Endodermal cell (in vitro differentiated cells): ENCODE measurements at regions not wholly inside any gene's neighbourhood (a gene's known extent, or its start where the extent isn't known, plus 50 kb on each side); places are given as distances from the start of the nearest gene placed in this dataset.

Source experiments
- DNase-seq: peaks from one replicate; pipeline ENCODE4 v3.0.0-alpha.2; 2017
- H3K27ac ChIP-seq: 2 replicates; pipeline ENCODE4 v1.5.1; 2013; ENCODE audit warnings: mild to moderate bottlenecking, low read depth, low read length, moderate library complexity
- H3K27me3 ChIP-seq: 2 replicates; pipeline ENCODE4 v1.6.1; 2013; ENCODE audit warnings: mild to moderate bottlenecking, low read length, moderate library complexity; ENCODE audit not compliant: insufficient read depth, control insufficient read depth, poor library complexity, severe bottlenecking
- H3K36me3 ChIP-seq: 2 replicates; pipeline ENCODE4 v1.7.0; 2013; ENCODE audit warnings: mild to moderate bottlenecking, low read length, moderate library complexity; ENCODE audit not compliant: control insufficient read depth, insufficient read depth
- H3K4me1 ChIP-seq: one replicate; pipeline ENCODE4 v1.7.0; 2013; ENCODE audit warnings: low read length; ENCODE audit not compliant: control insufficient read depth, insufficient read depth
- H3K4me3 ChIP-seq: 2 replicates; pipeline ENCODE4 v1.5.1; 2013; ENCODE audit warnings: mild to moderate bottlenecking, low read length, moderate library complexity
- H3K9ac ChIP-seq: 2 replicates; pipeline ENCODE4 v1.6.1; 2013; ENCODE audit warnings: mild to moderate bottlenecking, low read length, moderate library complexity; ENCODE audit not compliant: poor library complexity, severe bottlenecking; ENCODE audit errors: extremely low read depth
- H3K9me3 ChIP-seq: 2 replicates; pipeline ENCODE4 v1.6.1; 2013; ENCODE audit warnings: mild to moderate bottlenecking, low read length, moderate library complexity; ENCODE audit not compliant: control insufficient read depth
- H3K27ac Mint-ChIP-seq: 2 replicates; pipeline ENCODE4 v1.8.0; 2020; ENCODE audit warnings: mixed read lengths
- H3K27me3 Mint-ChIP-seq: 2 replicates; pipeline ENCODE4 v1.8.0; 2021; ENCODE audit warnings: mild to moderate bottlenecking, mixed read lengths; ENCODE audit not compliant: insufficient read depth
- H3K36me3 Mint-ChIP-seq: 2 replicates; pipeline ENCODE4 v1.8.0; 2020; ENCODE audit warnings: low read depth, mixed read lengths
- H3K4me1 Mint-ChIP-seq: 2 replicates; pipeline ENCODE4 v1.8.0; 2020; ENCODE audit warnings: mixed read lengths
- H3K4me3 Mint-ChIP-seq: 2 replicates; pipeline ENCODE4 v1.8.0; 2020; ENCODE audit warnings: mild to moderate bottlenecking, moderate library complexity, mixed read lengths
- H3K9me3 Mint-ChIP-seq: 2 replicates; pipeline ENCODE4 v1.8.0; 2020; ENCODE audit warnings: mild to moderate bottlenecking, mixed read lengths
- CTCF ChIP-seq: fragments of 200-600 bp; sonication (generic); conservative IDR thresholded peaks from 2 replicates; pipeline ENCODE4 v1.5.0; 2021; ENCODE audit warnings: antibody characterized with exemption, mild to moderate bottlenecking
- WGBS, 2 experiments: methylation state at CpG; one replicate each; pipeline versions ENCODE4 v1.1.5 to v1.1.7; 2013; ENCODE audit warnings: missing lambda C conversion rate in 2 of 2, mixed read lengths in 1 of 2; ENCODE audit not compliant: insufficient coverage in 1 of 2, insufficient read length in 1 of 2; 5-methylcytosine and 5-hydroxymethylcytosine counted together

- 82 to 83% methylated on average over 1 to 2 of the region's 3 CpGs for WGBS, 2 experiments
- Histone ChIP-seq H3K27ac (no peak overlapping the region), H3K9me3 (no peaks in the 10 kb centered on the region), H3K36me3 (no peaks in the 10 kb centered on the region), H3K9ac (no peak overlapping the region), H3K4me1 (peaks cover 4% of the 10 kb centered on the region), H3K4me3 (no peak overlapping the region), H3K27me3 (peaks cover 49% of the 10 kb centered on the region)
- no peak for DNase-seq
- Mint-ChIP-seq H3K27me3 (peaks cover 51% of the 10 kb centered on the region), H3K4me1 (peaks cover 64% of the 10 kb centered on the region), H3K36me3 (no peaks in the 10 kb centered on the region), H3K9me3 (no peaks in the 10 kb centered on the region), H3K27ac (no peak overlapping the region), H3K4me3 (no peak overlapping the region)
- no peak for TF ChIP-seq CTCF
Measured at GRCh38 chr5:89281766-89282553, 399.0 kb upstream of the MEF2C start.

- Mint-ChIP-seq H3K4me3 (no peak overlapping the region), H3K36me3 (no peaks in the 10 kb centered on the region), H3K27ac (no peak overlapping the region), H3K4me1 (peaks cover 62% of the 10 kb centered on the region), H3K9me3 (no peaks in the 10 kb centered on the region), H3K27me3 (peaks cover 55% of the 10 kb centered on the region)
- Histone ChIP-seq H3K9me3 (no peaks in the 10 kb centered on the region), H3K9ac (no peak overlapping the region), H3K27ac (no peak overlapping the region), H3K27me3 (peaks cover 49% of the 10 kb centered on the region), H3K4me3 (no peak overlapping the region), H3K4me1 (peaks cover 4% of the 10 kb centered on the region), H3K36me3 (no peaks in the 10 kb centered on the region)
- WGBS, 2 experiments, result 88 to 89% methylated on average over 4 to 5 of the region's 5 CpGs
- no peak for DNase-seq
- no peak for TF ChIP-seq CTCF
Measured at GRCh38 chr5:89281211-89281610, 398.2 kb upstream of the MEF2C start.

GRCh38 chr5:89280103-89281037, 397.4 kb upstream of the MEF2C start:
- no peak for TF ChIP-seq CTCF
- Histone ChIP-seq H3K4me1 (peaks cover 4% of the 10 kb centered on the region), H3K9ac (no peak overlapping the region), H3K9me3 (no peaks in the 10 kb centered on the region), H3K27me3 (peaks cover 49% of the 10 kb centered on the region), H3K4me3 (no peak overlapping the region), H3K27ac (no peak overlapping the region), H3K36me3 (no peaks in the 10 kb centered on the region)
- Mint-ChIP-seq H3K27me3 (peaks cover 55% of the 10 kb centered on the region), H3K4me1 (peaks cover 56% of the 10 kb centered on the region), H3K9me3 (no peaks in the 10 kb centered on the region), H3K36me3 (no peaks in the 10 kb centered on the region), H3K27ac (no peak overlapping the region), H3K4me3 (no peak overlapping the region)
- no peak for DNase-seq
- WGBS, 2 experiments, result 73% methylated on average over 2 of the region's 2 CpGs; no CpG with 5 or more reads in 1 of the 2 experiments
